Transverse colon (tissue), 4 donors: ENCODE measurements at regions not wholly inside any gene's neighbourhood (a gene's known extent, or its start where the extent isn't known, plus 50 kb on each side); places are given as distances from the start of the nearest gene placed in this dataset.

ENCODE experiments used
- CTCF ChIP-seq, 5 experiments: fragments of 200-600 bp in 3 of 5; fragments of 450-650 bp in 2 of 5; sonication (generic) in 3 of 5; IDR thresholded peaks; 1 replicate in 2 of 5; 2 replicates in 3 of 5; pipeline ENCODE4 v1.5.1; 2016 to 2017; ENCODE audit warnings: antibody characterized with exemption in 5 of 5, inconsistent platforms in 3 of 5, mild to moderate bottlenecking in 2 of 5, moderate library complexity in 1 of 5
- EP300 ChIP-seq: sonication (generic); formaldehyde crosslinking; IDR thresholded peaks from one replicate; pipeline ENCODE4 v1.6.1; 2017; ENCODE audit warnings: antibody characterized with exemption, low read depth
- POLR2A ChIP-seq: fragments of 450-650 bp; IDR thresholded peaks from one replicate; pipeline ENCODE4 v1.6.1; 2016; ENCODE audit warnings: antibody characterized with exemption, mild to moderate bottlenecking, moderate library complexity
- POLR2AphosphoS5 ChIP-seq, 3 donors: sonication (generic); formaldehyde crosslinking; IDR thresholded peaks; one replicate each; pipeline ENCODE4 v1.6.1; 2016; ENCODE audit warnings: antibody characterized with exemption in 3 of 3

DNA sequence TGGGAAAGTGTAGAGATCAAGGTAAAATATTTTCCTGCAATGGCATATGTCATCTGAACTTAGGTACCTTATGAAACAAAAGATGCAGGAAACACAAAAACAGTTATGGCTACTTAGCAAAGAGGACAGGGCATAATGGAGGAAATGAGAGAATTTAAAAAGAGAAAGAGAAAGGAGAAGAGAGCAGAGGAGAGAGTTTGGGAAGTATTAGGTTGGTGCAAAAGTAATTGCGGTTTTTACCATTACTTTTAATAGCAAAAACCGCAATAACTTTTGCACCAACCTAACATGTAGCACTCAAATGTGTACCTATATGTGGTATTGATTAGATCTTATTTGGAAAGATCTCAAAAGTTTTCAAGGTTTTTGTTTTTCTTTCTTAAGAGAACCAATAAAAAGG is 160.1 kb upstream of the ACTBL2 start:
- TF ChIP-seq CTCF (IDR thresholded peaks at IDR 0.05): no peak
- TF ChIP-seq POLR2A: no peak
- no peak for TF ChIP-seq EP300
- TF ChIP-seq POLR2AphosphoS5 (IDR thresholded peaks at IDR 0.05): no peak
